HCT116 (cell line): ENCODE measurements at regions not wholly inside any gene's neighbourhood (a gene's known extent, or its start where the extent isn't known, plus 50 kb on each side); places are given as distances from the start of the nearest gene placed in this dataset.

ENCODE experiments used
- CBX3 ChIP-seq: IDR thresholded peaks from 2 replicates; pipeline ENCODE4 v1.6.1; 2012; ENCODE audit warnings: low read depth
- CEBPB ChIP-seq: IDR thresholded peaks from 2 replicates; pipeline ENCODE4 v1.6.1; 2012; ENCODE audit warnings: low read depth
- EGR1 ChIP-seq: IDR thresholded peaks from 2 replicates; pipeline ENCODE4 v1.6.1; 2012; ENCODE audit warnings: low read depth
- ELF1 ChIP-seq: IDR thresholded peaks from 2 replicates; pipeline ENCODE4 v1.6.1; 2012; ENCODE audit warnings: low read depth, borderline replicate concordance
- EZH2 ChIP-seq: fragments of 200-600 bp; sonication (generic); IDR thresholded peaks from 2 replicates; pipeline ENCODE4 v1.6.1; 2017; ENCODE audit warnings: antibody characterized with exemption, mixed run types
- RAD21 ChIP-seq: IDR thresholded peaks from 2 replicates; pipeline ENCODE4 v1.6.1; 2012; ENCODE audit warnings: low read depth, mild to moderate bottlenecking
- REST ChIP-seq: IDR thresholded peaks from 2 replicates; pipeline ENCODE4 v1.6.1; 2012; ENCODE audit warnings: low read depth
- ZNF274 ChIP-seq: fragments of 200-500 bp; sonication (Bioruptor generic); IDR thresholded peaks from 2 replicates; pipeline ENCODE4 v1.6.1; 2014; ENCODE audit warnings: mild to moderate bottlenecking, low read depth, low read length, inconsistent platforms
- TF ChIP-seq, protein P1 (sequence below), 3 experiments: fragments of 200-600 bp in 1 of 3; sonication (generic) in 1 of 3; IDR thresholded peaks in 2 of 3; conservative IDR thresholded peaks in 1 of 3; 2 replicates each; pipeline ENCODE4 v1.5.1; 2012 to 2017; ENCODE audit warnings: low read depth in 2 of 3, low read length in 2 of 3, antibody characterized with exemption in 1 of 3, borderline replicate concordance in 1 of 3, control low read depth in 1 of 3, mild to moderate bottlenecking in 1 of 3, mixed read lengths in 1 of 3, mixed run types in 1 of 3, moderate library complexity in 1 of 3; ENCODE audit not compliant: insufficient read depth in 1 of 3

GRCh38 chr12:74791365-74791764 is 253.7 kb downstream of the ATXN7L3B start:
- TF ChIP-seq, protein P1, sequence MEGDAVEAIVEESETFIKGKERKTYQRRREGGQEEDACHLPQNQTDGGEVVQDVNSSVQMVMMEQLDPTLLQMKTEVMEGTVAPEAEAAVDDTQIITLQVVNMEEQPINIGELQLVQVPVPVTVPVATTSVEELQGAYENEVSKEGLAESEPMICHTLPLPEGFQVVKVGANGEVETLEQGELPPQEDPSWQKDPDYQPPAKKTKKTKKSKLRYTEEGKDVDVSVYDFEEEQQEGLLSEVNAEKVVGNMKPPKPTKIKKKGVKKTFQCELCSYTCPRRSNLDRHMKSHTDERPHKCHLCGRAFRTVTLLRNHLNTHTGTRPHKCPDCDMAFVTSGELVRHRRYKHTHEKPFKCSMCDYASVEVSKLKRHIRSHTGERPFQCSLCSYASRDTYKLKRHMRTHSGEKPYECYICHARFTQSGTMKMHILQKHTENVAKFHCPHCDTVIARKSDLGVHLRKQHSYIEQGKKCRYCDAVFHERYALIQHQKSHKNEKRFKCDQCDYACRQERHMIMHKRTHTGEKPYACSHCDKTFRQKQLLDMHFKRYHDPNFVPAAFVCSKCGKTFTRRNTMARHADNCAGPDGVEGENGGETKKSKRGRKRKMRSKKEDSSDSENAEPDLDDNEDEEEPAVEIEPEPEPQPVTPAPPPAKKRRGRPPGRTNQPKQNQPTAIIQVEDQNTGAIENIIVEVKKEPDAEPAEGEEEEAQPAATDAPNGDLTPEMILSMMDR (IDR thresholded peaks at IDR 0.05 in 2 of 3, conservative IDR thresholded peaks at IDR 0.05 in 1 of 3; ENCODE audit: borderline replicate concordance in 1 of 3, insufficient read depth in 1 of 3, low read depth in 2 of 3, low read length in 2 of 3): no peak
- TF ChIP-seq CEBPB (no peak), EGR1 (no peak), CBX3 (no peak), RAD21 (no peak), REST (no peak), ZNF274 (no peak), EZH2 (no peak), ELF1 (no peak)
